ENCODE measurements at regions not wholly inside any gene's neighbourhood (a gene's known extent, or its start where the extent isn't known, plus 50 kb on each side); places are given as distances from the start of the nearest gene placed in this dataset.

- Mint-ChIP-seq H3K4me1 (ENCODE audit: insufficient read depth, unreplicated experiment) (no peaks in the 10 kb centered on the region), H3K36me3 (ENCODE audit: insufficient read depth, unreplicated experiment) (no peaks in the 10 kb centered on the region), H3K4me3 (ENCODE audit: unreplicated experiment) (no peak overlapping the region), H3K27ac (ENCODE audit: low read depth, unreplicated experiment) (no peak overlapping the region), H3K27me3 (ENCODE audit: insufficient read depth, unreplicated experiment) (no peaks in the 10 kb centered on the region), H3K9me3 (ENCODE audit: unreplicated experiment) (peaks cover 13% of the 10 kb centered on the region)
- ChIA-PET POLR2A (no interaction called here), CTCF (interaction anchor here (0.6 to 0.7 kb wide), 3 partner anchors 8 to 1943 kb away, joined by 3 read pairs; no protein-coding TSS in a partner anchor)
- TF ChIP-seq CTCF (IDR thresholded peaks at IDR 0.05; ENCODE audit: unreplicated experiment), result no peak
- no peak for DNase-seq (ENCODE audit: unreplicated experiment)
- BruUV-seq (replicated peaks), result no TSS peak
- intact Hi-C loops (cut with micrococcal nuclease), result no loop called here
These were observed 298.1 kb upstream of the SLC7A11 start for GRCh38 chr4:138540056-138540800.

DNA sequence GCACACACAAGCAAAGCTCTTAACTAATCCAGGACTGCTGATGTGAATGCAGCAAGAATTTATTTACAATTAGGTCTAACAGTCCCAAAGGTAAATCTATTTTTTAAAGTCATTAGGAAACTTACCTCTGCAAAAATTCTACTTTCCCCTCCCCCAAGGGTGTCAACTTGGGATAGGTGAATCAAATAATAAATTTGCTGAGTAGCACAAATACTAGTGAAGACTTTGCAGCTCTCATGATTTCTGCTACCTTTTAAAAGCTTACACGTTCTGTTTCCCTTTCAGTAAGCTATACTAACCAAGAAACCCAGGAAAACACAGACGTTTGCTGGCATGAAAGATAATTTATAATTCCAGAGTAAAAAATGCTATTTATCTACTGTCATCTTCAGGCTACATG is 296.6 kb upstream of the SLC7A11 start:
- Mint-ChIP-seq H3K36me3 (ENCODE audit: insufficient read depth, unreplicated experiment) (no peaks in the 10 kb centered on the region), H3K4me3 (ENCODE audit: unreplicated experiment) (no peak overlapping the region), H3K4me1 (ENCODE audit: insufficient read depth, unreplicated experiment) (no peaks in the 10 kb centered on the region), H3K27ac (ENCODE audit: low read depth, unreplicated experiment) (no peak overlapping the region), H3K27me3 (ENCODE audit: insufficient read depth, unreplicated experiment) (no peaks in the 10 kb centered on the region), H3K9me3 (ENCODE audit: unreplicated experiment) (peaks cover 9% of the 10 kb centered on the region)
- DNase-seq (ENCODE audit: unreplicated experiment), result no peak
- no peak for TF ChIP-seq CTCF (IDR thresholded peaks at IDR 0.05; ENCODE audit: unreplicated experiment)
- intact Hi-C loops (cut with micrococcal nuclease), result no loop called here
- ChIA-PET POLR2A (interaction anchor here (0.9 kb wide), 1 partner anchor 10 kb away, joined by 3 read pairs; no protein-coding TSS in a partner anchor), CTCF (interaction anchor here (0.9 kb wide), 1 partner anchor 504 kb away, joined by 4 read pairs; no protein-coding TSS in a partner anchor)
- no TSS peak for BruUV-seq (replicated peaks)

DNA sequence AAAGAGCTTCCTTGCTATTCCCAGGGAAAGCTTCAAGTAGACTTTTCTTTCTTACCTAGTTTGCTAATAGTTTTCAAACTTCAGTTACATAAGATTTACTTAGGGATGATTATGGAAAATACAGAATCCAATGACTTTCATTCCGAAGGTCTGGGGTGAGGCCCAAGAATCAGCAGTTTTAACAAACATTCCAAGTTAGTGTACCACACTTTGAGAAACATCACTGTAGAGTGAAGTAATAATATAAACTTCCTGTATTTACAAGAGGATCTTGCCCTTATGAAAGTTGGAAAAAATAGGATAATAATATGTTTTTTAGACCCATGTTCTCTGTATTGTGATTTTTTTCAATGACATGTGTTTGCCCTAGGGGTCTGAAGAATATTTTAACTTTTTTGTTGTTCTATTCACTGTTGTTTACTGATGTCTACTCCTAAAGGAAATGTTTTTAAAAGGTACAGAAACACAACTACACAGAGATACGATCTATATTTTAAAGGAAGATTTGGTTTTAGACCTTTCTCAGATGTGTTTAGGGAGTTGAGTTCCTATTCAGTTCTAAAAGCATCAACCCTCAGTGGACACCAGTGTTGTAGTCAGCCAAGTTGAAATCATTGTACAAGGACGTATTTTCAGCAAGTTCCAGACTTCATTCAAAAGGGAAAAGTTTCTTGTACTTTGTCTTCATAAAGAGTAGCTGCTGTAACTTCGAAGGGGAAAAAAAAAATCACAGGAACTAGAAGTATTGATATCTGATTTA is 295.8 kb upstream of the SLC7A11 start:
- no peak for DNase-seq (ENCODE audit: unreplicated experiment)
- Mint-ChIP-seq H3K4me1 (ENCODE audit: insufficient read depth, unreplicated experiment) (no peaks in the 10 kb centered on the region), H3K36me3 (ENCODE audit: insufficient read depth, unreplicated experiment) (no peaks in the 10 kb centered on the region), H3K9me3 (ENCODE audit: unreplicated experiment) (peaks cover 12% of the 10 kb centered on the region), H3K4me3 (ENCODE audit: unreplicated experiment) (no peak overlapping the region), H3K27ac (ENCODE audit: low read depth, unreplicated experiment) (no peak overlapping the region), H3K27me3 (ENCODE audit: insufficient read depth, unreplicated experiment) (no peaks in the 10 kb centered on the region)
- POLR2A ChIA-PET, result interaction anchor here (0.9 kb wide), 1 partner anchor 9 kb away, joined by 3 read pairs; no protein-coding TSS in a partner anchor
- CTCF ChIA-PET, result interaction anchor here (0.7 to 1.0 kb wide), 3 partner anchors 14 to 1204 kb away, joined by 3 to 4 read pairs (median 4); no protein-coding TSS in a partner anchor
- intact Hi-C loops (cut with micrococcal nuclease), result no loop called here
- TF ChIP-seq CTCF (IDR thresholded peaks at IDR 0.05; ENCODE audit: unreplicated experiment), result no peak
- no TSS peak for BruUV-seq (replicated peaks)

- no peak for TF ChIP-seq CTCF (IDR thresholded peaks at IDR 0.05; ENCODE audit: unreplicated experiment)
- ChIA-PET CTCF (no interaction called here), POLR2A (no interaction called here)
- Mint-ChIP-seq H3K4me3 (ENCODE audit: unreplicated experiment) (no peak overlapping the region), H3K36me3 (ENCODE audit: insufficient read depth, unreplicated experiment) (no peaks in the 10 kb centered on the region), H3K27ac (ENCODE audit: low read depth, unreplicated experiment) (no peak overlapping the region), H3K9me3 (ENCODE audit: unreplicated experiment) (peaks cover 27% of the 10 kb centered on the region), H3K4me1 (ENCODE audit: insufficient read depth, unreplicated experiment) (no peaks in the 10 kb centered on the region), H3K27me3 (ENCODE audit: insufficient read depth, unreplicated experiment) (no peaks in the 10 kb centered on the region)
- no TSS peak for BruUV-seq (replicated peaks)
- intact Hi-C loops (cut with micrococcal nuclease), result no loop called here
- DNase-seq (ENCODE audit: unreplicated experiment), result no peak
These were observed 293.2 kb upstream of the SLC7A11 start for GRCh38 chr4:138535316-138535715.

Measured in MCF 10A (cell line).